IPS-20b (cell line): ENCODE measurements at regions not wholly inside any gene's neighbourhood (a gene's known extent, or its start where the extent isn't known, plus 50 kb on each side); places are given as distances from the start of the nearest gene placed in this dataset.

Experiments
- H3K27ac ChIP-seq: one replicate; pipeline ENCODE4 v1.5.1; 2013; ENCODE audit warnings: low read length
- H3K27me3 ChIP-seq: 2 replicates; pipeline ENCODE4 v1.6.1; 2013; ENCODE audit warnings: mild to moderate bottlenecking, low read length, inconsistent platforms; ENCODE audit not compliant: insufficient read depth
- H3K36me3 ChIP-seq: 2 replicates; pipeline ENCODE4 v1.6.1; 2013; ENCODE audit warnings: low read depth, mild to moderate bottlenecking, inconsistent platforms, low read length, moderate library complexity; ENCODE audit not compliant: insufficient read depth
- H3K4me1 ChIP-seq: 2 replicates; pipeline ENCODE4 v1.6.1; 2013; ENCODE audit warnings: mild to moderate bottlenecking, control low read depth, inconsistent platforms, low read length, moderate library complexity; ENCODE audit not compliant: insufficient read depth
- H3K4me3 ChIP-seq: 2 replicates; pipeline ENCODE4 v1.5.1; 2013; ENCODE audit warnings: mild to moderate bottlenecking, low read length, inconsistent platforms
- H3K9ac ChIP-seq: 2 replicates; pipeline ENCODE4 v1.6.1; 2013; ENCODE audit warnings: low read depth, mild to moderate bottlenecking, inconsistent platforms, low read length, moderate library complexity
- H3K9me3 ChIP-seq: 2 replicates; pipeline ENCODE4 v1.6.1; 2013; ENCODE audit warnings: mild to moderate bottlenecking, low read depth, low read length, inconsistent platforms; ENCODE audit not compliant: insufficient read depth

DNA sequence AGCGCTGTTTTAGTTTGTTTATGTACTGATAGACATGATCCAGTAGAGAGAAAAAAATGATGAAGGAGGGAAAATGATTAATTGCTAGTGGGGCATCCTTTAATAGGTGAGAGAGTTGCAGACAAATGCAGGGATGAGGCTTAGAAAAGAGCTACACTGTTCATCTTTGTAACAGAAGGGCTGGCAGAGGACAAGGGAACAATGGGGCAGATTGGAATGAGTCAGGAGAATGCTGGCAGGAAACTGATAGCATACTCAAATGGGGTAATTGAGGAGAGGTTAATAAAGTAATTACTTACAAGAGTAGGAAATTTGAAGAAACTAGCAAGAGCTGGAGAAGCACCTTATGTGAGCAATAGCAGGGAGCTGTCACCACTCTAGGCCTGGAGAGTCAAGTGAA is 170.9 kb downstream of the OXSM start:
- Histone ChIP-seq H3K9ac (no peak overlapping the region), H3K36me3 (no peaks in the 10 kb centered on the region), H3K9me3 (no peaks in the 10 kb centered on the region), H3K27ac (no peak overlapping the region), H3K4me3 (no peak overlapping the region), H3K4me1 (no peaks in the 10 kb centered on the region), H3K27me3 (no peaks in the 10 kb centered on the region)

- Histone ChIP-seq H3K27ac (no peak overlapping the region), H3K4me1 (no peaks in the 10 kb centered on the region), H3K9ac (no peak overlapping the region)
Measured at GRCh38 chr3:25962255-25962654, 172.4 kb downstream of the OXSM start.

DNA sequence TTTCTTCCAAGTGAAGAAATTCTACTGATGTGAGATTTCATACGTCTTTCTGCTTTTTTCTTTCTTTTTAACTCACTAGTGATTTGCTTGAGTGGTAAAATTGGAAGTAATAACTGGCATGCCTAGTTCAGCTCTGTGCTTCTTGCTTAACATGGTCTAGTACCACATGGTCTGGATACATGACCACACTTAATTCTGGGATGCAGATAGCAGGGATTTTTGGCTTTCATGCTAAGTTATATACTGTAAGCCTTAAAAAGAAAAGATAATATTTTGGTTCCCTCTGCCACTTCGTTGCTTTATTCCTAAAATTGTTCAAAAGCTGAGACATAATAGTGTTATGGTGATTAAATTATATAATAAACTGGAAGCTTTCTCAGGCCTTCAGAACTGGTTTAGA is 174.3 kb downstream of the OXSM start:
- Histone ChIP-seq H3K36me3 (no peaks in the 10 kb centered on the region), H3K27ac (no peak overlapping the region), H3K9ac (no peak overlapping the region), H3K4me3 (no peak overlapping the region), H3K9me3 (no peaks in the 10 kb centered on the region), H3K4me1 (no peaks in the 10 kb centered on the region), H3K27me3 (no peaks in the 10 kb centered on the region)

More at GRCh38 chr3:25962255-25962654, 172.4 kb downstream of the OXSM start:
- Histone ChIP-seq H3K27me3 (no peaks in the 10 kb centered on the region), H3K36me3 (no peaks in the 10 kb centered on the region), H3K4me3 (no peak overlapping the region), H3K9me3 (no peaks in the 10 kb centered on the region)

DNA sequence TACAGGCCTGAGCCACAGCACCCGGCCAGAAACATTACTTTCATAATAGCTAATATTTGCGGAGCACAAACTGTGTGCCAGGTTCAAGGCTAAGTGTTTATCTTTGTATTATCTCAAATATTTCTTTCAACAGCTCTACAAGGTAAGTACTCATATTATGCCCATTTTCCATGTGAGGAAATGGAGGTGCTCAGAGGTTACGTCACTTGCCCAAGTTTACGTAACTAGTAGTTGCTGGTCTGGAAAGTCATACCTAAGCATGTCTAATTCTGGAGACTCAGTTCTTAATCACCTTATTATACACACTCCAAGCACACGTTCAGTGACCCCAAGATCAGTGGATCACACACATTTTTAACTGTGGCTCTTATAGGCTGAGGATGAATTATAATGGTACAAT is 177.5 kb downstream of the OXSM start:
- Histone ChIP-seq H3K27ac (no peak overlapping the region), H3K36me3 (no peaks in the 10 kb centered on the region), H3K9me3 (no peaks in the 10 kb centered on the region; the same call in 1 of the 2 replicates), H3K9ac (no peak overlapping the region), H3K4me1 (no peaks in the 10 kb centered on the region), H3K4me3 (no peak overlapping the region), H3K27me3 (no peaks in the 10 kb centered on the region)

DNA sequence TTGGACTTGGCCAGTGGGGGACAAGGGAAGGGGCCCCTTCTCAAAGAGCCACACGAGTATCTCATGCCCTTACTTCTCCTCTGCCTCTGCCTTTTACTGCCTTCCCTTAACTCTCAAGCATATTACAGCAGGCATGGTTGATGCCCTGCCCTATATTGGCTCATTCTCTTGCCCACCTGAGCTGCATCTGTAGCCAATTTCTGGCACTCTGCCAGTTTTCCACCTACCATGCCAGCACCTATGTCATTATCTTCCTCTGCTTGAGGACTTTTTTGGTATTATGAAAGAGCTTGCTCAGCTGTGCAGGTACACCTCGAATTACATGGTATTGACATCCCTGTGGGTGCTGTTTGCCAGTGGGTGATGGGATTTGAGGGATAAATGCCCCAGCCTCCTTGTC is 181.8 kb downstream of the OXSM start:
- Histone ChIP-seq H3K4me3 (no peak overlapping the region), H3K27ac (no peak overlapping the region), H3K4me1 (0 out of 2 replicates have a peak, but pooled peaks cover 2% of the 10 kb centered on the region)

DNA sequence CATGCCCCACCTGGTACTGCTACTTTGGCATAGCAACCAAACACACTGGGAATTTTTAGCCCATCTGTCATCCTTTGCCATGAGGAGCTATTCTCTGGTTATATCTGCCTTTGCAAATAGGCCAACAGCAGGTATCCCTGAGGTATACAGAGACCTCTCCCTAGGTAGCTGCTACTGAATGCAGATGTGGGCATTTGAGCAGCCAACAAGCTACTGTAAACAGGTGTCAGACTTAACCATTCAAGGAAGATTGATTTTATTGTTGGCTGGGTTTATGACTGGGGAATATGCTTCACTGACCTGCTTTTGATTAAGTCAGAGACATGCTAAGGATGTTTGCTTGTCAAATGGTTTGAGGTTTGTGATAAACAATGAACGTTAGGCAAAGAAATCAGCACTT is 183.2 kb downstream of the OXSM start:
- H3K9me3 ChIP-seq: no peaks in the 10 kb centered on the region; the same call in 1 of the 2 replicates
- H3K36me3 ChIP-seq: no peaks in the 10 kb centered on the region
- H3K9ac ChIP-seq: no peak overlapping the region
- 0 out of 2 replicates have a peak, but pooled peaks cover 2% of the 10 kb centered on the region for H3K4me1 ChIP-seq
- H3K27me3 ChIP-seq: no peaks in the 10 kb centered on the region
- no peak overlapping the region for H3K4me3 ChIP-seq
- no peak overlapping the region for H3K27ac ChIP-seq

More for the DNA sequence above, 181.8 kb downstream of the OXSM start:
- Histone ChIP-seq H3K9ac (no peak overlapping the region), H3K36me3 (no peaks in the 10 kb centered on the region), H3K9me3 (no peaks in the 10 kb centered on the region; the same call in 1 of the 2 replicates), H3K27me3 (no peaks in the 10 kb centered on the region)

- Histone ChIP-seq H3K9ac (no peak overlapping the region), H3K4me3 (no peak overlapping the region), H3K36me3 (no peaks in the 10 kb centered on the region), H3K4me1 (no peaks in the 10 kb centered on the region), H3K27me3 (no peaks in the 10 kb centered on the region), H3K27ac (no peak overlapping the region), H3K9me3 (no peaks in the 10 kb centered on the region)
Measured at GRCh38 chr3:25982756-25983155, 192.9 kb downstream of the OXSM start.

DNA sequence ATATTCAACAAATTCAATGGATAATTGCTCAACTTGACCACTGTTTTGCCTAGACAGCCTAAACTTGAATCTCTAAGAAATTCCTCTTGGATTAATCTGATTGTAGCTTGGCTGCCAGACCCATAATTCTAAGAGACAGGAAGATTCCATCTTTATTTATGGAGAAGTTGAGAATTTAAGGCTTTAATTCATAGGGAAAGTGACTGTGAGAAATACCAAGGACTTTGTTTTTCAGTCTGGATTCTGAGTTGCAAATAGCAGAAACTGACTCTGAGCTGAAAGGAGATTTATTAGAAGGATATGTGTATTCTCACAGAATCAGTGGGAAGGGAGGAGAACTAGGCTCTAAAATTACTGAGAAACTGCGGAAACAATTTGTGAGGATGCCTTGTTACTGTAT is 195.7 kb downstream of the OXSM start:
- no peak overlapping the region for H3K27ac ChIP-seq
- H3K36me3 ChIP-seq: no peaks in the 10 kb centered on the region
- H3K9me3 ChIP-seq: no peaks in the 10 kb centered on the region
- no peaks in the 10 kb centered on the region for H3K4me1 ChIP-seq
- H3K27me3 ChIP-seq: no peaks in the 10 kb centered on the region
- H3K4me3 ChIP-seq: no peak overlapping the region
- H3K9ac ChIP-seq: no peak overlapping the region

- Histone ChIP-seq H3K9ac (no peak overlapping the region), H3K36me3 (no peaks in the 10 kb centered on the region), H3K27me3 (no peaks in the 10 kb centered on the region), H3K27ac (no peak overlapping the region), H3K9me3 (peaks cover 16% of the 10 kb centered on the region; the same call in 1 of the 2 replicates), H3K4me1 (no peaks in the 10 kb centered on the region), H3K4me3 (no peak overlapping the region)
Measured at GRCh38 chr3:25992606-25993005, 202.7 kb downstream of the OXSM start.

GRCh38 chr3:26004172-26004571 is 214.3 kb downstream of the OXSM start:
- H3K4me3 ChIP-seq: no peak overlapping the region
- H3K9me3 ChIP-seq: no peaks in the 10 kb centered on the region; the same call in 1 of the 2 replicates
- H3K9ac ChIP-seq: no peak overlapping the region
- H3K27ac ChIP-seq: no peak overlapping the region
- no peaks in the 10 kb centered on the region for H3K27me3 ChIP-seq
- H3K36me3 ChIP-seq: no peaks in the 10 kb centered on the region
- no peaks in the 10 kb centered on the region for H3K4me1 ChIP-seq

DNA sequence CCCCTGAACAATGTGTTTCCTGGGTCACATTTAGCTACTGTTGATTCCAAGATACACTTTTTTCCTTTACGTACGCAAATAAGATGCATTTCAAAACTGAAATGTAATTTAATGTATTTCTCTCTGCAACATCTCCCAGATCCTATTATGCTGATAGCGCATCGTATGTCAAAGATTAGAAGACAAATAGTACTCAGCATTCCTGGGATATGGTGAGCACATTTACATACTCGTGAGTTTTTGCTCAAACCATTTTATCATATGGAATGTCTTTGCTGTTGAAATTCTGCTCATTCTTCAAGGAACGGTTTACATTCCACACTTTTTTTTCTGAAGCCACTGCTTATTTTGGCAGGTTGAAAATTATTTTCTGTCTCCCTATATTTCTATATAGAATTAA is 221.4 kb downstream of the OXSM start:
- no peaks in the 10 kb centered on the region for H3K4me1 ChIP-seq
- no peak overlapping the region for H3K9ac ChIP-seq
- H3K9me3 ChIP-seq: no peaks in the 10 kb centered on the region
- H3K4me3 ChIP-seq: no peak overlapping the region
- no peaks in the 10 kb centered on the region for H3K36me3 ChIP-seq
- H3K27ac ChIP-seq: no peak overlapping the region
- no peaks in the 10 kb centered on the region for H3K27me3 ChIP-seq

DNA sequence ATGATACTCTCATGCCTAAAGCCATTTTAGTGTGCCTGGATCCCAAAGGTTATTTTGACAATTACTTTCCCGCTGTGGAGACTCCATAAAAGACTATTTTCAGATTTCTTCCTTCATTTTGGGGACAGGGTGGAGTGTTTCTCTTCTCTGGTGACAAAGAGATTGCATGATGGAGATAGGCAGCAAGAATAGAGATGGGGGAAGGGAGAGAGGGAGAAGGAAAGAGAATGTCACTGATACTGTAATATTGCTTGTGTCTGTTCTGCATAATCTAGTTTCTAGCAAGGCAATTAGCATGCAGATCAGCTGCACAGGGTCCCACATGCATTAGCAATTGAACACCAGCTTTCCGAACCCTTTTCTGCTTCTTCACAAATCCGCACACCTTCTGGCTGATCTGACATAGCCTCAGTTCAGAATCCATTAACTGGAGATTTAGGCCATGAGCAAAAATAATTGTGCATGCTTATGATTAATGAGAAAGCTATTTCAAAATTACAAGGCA is 222.4 kb downstream of the OXSM start:
- Histone ChIP-seq H3K27ac (no peak overlapping the region), H3K4me3 (no peak overlapping the region), H3K4me1 (no peaks in the 10 kb centered on the region), H3K36me3 (no peaks in the 10 kb centered on the region), H3K9ac (no peak overlapping the region), H3K9me3 (no peaks in the 10 kb centered on the region), H3K27me3 (no peaks in the 10 kb centered on the region)
